ENCODE measurements at regions not wholly inside any gene's neighbourhood (a gene's known extent, or its start where the extent isn't known, plus 50 kb on each side); places are given as distances from the start of the nearest gene placed in this dataset.

- TF ChIP-seq, protein P1, sequence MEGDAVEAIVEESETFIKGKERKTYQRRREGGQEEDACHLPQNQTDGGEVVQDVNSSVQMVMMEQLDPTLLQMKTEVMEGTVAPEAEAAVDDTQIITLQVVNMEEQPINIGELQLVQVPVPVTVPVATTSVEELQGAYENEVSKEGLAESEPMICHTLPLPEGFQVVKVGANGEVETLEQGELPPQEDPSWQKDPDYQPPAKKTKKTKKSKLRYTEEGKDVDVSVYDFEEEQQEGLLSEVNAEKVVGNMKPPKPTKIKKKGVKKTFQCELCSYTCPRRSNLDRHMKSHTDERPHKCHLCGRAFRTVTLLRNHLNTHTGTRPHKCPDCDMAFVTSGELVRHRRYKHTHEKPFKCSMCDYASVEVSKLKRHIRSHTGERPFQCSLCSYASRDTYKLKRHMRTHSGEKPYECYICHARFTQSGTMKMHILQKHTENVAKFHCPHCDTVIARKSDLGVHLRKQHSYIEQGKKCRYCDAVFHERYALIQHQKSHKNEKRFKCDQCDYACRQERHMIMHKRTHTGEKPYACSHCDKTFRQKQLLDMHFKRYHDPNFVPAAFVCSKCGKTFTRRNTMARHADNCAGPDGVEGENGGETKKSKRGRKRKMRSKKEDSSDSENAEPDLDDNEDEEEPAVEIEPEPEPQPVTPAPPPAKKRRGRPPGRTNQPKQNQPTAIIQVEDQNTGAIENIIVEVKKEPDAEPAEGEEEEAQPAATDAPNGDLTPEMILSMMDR (IDR thresholded peaks at IDR 0.05; ENCODE audit: control extremely low read depth in 1 of 3, insufficient read depth in 1 of 3, low read depth in 1 of 3, low read length in 3 of 3) = no peak
- TF ChIP-seq SIN3A (conservative IDR thresholded peaks at IDR 0.05 in 1 of 2, IDR thresholded peaks at IDR 0.05 in 1 of 2; ENCODE audit: low read depth in 1 of 2, low read length in 2 of 2) = no peak
- no peak for TF ChIP-seq TCF12 (IDR thresholded peaks at IDR 0.05; ENCODE audit: low read depth, low read length)
- TF ChIP-seq SAP30 (IDR thresholded peaks at IDR 0.05; ENCODE audit: insufficient read depth, insufficient replicate concordance, low read length) = no peak
- TF ChIP-seq, protein P2, sequence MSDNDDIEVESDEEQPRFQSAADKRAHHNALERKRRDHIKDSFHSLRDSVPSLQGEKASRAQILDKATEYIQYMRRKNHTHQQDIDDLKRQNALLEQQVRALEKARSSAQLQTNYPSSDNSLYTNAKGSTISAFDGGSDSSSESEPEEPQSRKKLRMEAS (IDR thresholded peaks at IDR 0.05) = no peak
These were observed 299.7 kb upstream of the SEMA3C start for GRCh38 chr7:81218480-81219106.
